GM18499 (cell line): ENCODE measurements at regions not wholly inside any gene's neighbourhood (a gene's known extent, or its start where the extent isn't known, plus 50 kb on each side); places are given as distances from the start of the nearest gene placed in this dataset.
A peak's percentile ranks its signal among the peaks of the same experiment; 100 is the strongest.

ENCODE experiments used
- ATAC-seq: cut with Tn5 transposase; IDR thresholded peaks from one replicate; pipeline ENCODE4 v1.9.1; 2021; ENCODE audit warnings: moderate number of reproducible peaks; ENCODE audit not compliant: insufficient read depth, unreplicated experiment

DNA sequence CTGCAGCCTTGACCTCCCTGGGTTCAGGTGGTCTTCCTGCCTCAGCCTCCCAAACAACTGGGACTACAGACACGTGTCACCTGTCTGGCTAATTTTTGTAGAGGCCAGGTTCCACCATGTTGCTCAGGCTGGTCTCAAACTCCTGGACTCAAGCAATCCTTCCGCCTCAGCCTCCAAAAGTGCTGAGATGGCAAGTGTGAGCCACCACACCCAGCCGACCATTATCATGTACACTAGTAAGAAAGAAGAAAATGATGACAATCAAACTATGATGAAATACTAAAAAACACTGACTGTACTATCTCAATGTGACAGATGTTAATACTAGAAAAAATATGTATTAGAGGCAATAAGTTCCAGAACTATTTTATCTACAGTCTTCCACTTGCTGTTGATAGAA, 420.9 kb downstream of the TRIB2 start:
- ATAC-seq = no peak

DNA sequence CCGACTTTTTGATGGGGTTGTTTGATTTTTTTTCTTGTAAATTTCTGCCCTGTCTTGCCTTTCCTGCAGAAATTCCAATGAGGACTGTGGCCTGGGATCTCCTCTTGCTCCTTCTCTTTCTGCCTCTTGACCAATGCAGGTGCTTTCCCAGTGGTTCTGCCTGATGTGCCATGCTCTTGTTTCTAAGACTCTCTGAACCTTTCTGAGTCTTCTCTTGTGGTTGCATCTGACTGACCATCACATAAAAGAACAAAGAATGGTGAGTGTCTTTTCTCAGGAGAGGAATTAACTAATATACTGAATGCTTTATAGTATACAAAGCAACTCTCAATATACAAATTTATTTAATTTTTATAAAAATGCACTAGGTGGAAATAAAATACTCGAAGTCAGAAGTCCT, 424.6 kb downstream of the TRIB2 start:
- ATAC-seq = no peak

DNA sequence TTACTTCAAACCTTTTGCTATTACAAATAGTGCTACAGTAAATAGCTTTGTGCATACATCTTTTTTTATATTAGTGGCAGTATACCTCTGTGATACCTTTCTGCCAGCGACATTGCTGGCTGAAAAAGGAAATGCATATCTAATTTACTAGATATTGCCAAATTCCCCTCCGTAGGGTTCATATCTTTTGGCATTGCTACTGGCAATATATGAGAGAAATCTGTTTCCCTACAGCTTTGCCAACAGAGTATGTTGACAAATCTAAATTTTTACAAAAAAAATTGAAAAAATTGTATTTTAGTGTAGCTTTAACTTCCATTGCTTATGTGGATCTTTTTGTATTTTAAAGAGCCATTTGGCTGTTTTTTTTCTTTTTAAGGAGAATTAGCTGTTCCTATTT, 426.7 kb downstream of the TRIB2 start:
- no peak for ATAC-seq

DNA sequence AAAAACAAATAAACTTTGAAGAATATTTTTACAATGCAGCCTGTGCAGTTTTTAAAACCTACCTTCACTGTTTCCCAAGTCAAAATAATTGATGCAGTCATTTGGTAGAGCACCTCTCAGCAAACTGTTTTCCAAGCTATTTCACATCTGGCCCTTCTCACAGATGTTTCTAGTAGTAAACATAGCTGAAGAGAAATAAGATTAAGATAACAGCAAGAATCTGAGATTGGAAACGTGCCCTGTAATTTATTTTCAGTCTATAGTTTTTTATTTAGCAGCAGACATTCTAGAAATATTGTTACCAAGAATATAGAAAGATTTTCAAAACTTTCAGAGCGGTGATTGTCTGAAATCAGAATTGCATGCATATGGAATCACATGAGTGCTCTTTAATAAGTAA, 440.2 kb downstream of the TRIB2 start:
- ATAC-seq = no peak

DNA sequence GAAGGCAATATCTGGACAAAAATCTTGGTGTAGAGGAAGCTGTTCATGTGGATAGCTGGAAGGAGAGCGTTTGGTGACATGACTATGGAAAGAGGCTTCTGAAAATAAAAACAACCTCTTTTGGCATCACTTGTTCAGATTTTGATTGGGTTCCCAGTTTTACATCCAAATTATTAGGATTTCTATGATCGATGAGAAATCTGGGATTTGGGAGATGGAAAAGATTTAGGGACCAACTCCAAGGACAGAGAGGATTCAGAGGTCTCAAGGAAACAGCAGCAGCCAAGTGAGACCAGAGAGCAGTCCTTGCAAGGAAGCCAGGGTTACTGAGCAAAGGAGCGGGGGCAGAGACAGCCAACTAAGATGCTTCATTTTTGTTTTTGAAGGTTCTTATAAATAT, 441.7 kb downstream of the TRIB2 start:
- ATAC-seq = no peak

DNA sequence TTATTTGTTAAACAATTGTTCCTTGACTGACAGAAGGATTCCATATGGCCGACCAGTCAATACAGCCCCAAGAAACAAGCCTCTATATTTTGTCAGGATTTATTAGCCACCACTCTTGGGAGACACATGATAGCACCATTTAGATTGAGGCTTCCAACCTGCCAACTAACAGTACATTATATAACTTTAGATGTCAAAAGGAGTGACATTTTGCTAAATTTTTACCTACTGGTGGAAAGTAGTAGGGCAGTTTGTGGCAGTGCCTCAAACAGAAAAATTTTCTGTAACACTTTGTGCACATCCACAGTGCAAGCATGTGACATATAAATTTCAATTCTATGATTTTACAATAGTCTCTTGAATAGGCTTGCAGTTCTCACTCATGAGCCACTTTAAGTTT, 464.0 kb downstream of the TRIB2 start:
- ATAC-seq = no peak

DNA sequence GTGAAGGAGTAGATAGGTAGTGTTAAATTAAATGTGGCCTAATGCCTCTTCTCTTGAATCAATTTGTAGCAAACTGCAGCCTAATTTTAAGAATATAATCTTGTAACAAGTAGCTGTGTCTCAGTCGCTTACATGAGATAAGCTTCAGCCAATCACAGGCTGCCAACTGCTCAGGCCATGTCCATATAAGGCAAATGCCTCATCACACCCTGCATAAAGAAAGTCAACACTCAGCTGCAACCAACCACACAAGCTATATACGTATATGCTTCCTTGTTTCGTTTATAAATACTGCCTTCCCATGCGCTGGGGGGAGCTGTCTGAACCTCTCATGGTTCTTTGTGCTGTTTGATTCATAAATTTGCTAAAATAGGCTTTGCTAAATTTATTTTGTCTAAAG, 476.3 kb downstream of the TRIB2 start:
- no peak for ATAC-seq

DNA sequence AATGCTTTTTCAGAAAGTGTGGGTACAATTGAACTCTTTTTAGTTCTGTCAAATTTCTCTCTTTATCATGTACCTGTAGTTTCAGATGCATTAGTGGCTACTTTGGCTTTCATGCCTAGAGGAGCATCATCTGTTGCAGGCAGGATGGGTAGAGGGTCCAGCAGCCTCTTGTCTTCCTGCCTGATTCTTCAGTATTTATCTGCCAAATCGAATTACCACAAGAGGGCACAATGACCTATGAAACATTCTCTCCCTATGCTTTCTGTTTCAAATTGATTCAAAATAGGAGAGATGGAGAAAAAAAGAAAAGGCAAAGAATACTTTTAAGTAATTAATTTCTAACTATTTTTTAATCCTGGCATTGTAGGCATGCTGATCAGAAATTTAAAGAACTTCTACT, 477.2 kb downstream of the TRIB2 start:
- peak; percentile 64 for ATAC-seq

DNA sequence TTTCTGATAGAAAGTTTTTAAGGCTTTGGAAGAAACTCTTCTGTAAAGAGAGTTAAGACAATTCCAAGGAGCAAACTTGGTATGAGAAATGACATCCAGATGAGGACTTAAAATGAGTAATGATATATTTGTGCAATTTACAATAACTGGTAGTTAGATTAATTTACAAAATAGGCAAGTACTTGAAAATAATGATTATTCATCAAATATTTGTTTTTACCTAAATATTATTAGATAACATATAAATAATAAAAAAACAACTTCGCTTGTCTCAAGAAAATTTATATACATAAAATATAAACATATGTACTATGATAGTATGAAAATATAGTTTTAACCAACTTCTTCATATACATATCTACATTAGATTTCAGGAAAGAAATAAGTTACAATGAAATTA, 478.5 kb downstream of the TRIB2 start:
- ATAC-seq = no peak

DNA sequence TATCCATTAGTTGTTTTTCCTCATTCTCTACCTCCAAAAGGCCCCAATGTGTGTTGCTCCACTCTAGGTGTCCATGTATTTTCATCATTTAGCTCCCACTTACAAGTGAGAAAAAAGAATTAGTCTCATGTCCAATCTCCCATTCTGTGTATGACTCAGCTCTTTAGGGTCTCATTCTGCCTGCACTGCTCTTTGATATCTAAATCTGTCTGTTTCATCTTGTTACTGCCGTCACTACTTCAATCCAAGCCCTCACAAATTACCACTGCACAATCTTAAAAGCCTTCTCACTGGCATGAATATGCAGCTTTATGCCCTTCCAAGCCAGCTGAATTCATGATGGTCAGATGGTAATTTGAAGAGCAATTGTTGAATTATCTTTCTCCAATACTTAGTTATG, 480.5 kb downstream of the TRIB2 start:
- no peak for ATAC-seq

DNA sequence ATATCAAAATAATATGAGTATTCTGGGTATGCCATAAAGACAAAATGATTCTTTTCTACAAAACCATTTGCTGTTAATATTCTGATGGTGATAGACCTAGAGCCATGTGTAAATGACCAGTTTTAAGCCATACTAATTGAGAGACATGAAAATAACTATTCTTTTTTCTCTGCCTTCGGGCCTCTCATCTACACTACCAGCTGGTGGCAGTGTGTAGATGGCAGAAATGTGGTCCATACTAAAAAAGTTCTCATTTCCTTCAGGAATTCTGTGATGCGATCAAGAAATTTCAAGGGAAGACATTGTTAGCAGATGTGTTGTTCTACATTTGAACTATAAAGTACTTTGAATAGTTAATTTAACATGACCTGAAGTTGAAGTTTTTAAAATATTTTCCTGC, 485.2 kb downstream of the TRIB2 start:
- ATAC-seq = no peak

DNA sequence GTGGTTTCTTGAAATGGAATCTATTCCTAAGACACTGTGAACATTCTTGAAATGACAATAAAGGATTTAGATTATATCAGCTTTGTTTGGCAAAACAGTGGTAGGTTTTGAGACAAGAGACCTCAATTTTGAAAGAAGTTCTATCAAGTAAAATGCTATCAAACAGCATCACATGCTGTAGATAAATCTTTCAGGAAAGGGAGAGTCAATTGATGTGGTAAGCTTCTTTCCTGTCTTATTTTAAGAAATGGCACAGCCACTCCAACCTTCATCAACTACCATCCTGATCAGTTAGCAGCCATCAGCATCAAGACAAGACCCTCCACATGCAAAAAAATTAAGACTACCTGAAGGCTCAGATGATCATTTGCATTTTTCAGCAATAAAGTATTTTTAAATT, 495.4 kb downstream of the TRIB2 start:
- no peak for ATAC-seq

DNA sequence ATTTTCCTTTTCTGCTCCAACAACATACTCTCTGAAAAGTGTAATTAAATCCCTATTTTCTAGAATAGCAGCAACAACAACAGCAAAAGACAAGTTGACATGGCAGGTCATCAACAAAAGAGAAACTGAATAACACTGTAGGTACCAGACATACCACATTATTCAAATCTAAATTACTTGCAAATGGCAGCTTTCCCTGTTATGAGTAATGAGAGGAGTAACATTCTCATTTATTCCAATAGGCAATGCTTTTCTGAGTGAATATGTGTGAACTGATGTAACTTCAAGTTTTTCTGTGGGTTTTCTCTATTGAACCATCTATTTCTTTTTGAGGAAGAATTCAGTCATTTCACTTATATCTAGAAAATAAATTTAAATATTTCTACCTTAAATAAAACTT, 501.5 kb downstream of the TRIB2 start:
- ATAC-seq = no peak

DNA sequence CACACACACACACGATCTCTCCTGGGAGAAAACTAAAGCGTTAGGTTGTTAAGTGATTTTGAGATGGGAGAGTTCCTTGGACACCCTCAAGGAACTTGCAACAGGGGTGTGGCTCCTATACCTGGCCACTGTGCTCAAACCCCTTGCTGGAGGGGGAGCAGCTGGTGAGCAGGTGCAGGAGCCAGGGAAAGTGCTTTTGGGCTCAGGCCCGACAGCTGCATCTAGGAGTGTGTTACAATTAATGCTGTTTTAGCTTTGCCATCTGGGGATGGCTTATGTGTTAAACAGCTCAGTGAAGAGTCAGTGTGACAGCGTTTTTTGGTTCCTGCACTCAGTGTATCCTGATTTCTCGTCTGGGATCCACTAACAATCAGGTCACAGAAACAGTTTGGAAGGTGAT, 510.8 kb downstream of the TRIB2 start:
- no peak for ATAC-seq

DNA sequence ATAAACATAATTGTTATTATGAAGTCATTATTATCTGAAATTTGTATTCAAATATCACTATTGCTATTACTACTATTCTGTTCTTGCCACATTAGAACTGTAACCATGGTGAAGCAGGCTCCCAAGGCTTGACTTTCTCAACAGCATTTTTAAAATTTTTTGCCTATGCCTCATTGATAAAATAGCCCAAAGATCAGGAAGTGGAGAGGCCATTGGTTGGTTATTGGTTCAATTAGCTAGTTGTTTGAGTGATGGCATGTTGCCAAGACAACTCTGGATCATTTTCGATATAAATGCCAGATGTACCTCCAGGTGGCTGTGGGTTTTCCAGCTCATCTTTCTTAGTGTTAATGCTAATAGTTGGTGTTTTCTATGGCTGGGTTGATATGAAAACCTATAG, 513.5 kb downstream of the TRIB2 start:
- no peak for ATAC-seq

DNA sequence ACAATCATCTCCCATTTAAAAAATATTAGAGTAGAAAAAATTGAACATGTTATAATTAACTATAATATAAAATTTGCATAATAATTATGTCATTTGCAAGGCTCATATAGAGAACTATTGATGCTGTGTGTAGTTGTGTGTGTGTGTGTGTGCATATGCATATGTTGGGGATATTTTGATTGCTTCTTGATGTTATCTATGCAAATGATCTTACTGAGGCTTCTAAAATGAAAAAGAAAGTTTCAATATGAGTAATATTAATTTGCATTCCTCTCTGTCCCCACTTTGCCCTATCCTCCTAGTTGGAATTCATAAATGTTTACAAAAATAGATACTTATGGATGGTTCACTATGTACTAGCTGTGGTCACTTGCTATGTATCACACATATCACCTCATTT, 523.3 kb downstream of the TRIB2 start:
- ATAC-seq = no peak

DNA sequence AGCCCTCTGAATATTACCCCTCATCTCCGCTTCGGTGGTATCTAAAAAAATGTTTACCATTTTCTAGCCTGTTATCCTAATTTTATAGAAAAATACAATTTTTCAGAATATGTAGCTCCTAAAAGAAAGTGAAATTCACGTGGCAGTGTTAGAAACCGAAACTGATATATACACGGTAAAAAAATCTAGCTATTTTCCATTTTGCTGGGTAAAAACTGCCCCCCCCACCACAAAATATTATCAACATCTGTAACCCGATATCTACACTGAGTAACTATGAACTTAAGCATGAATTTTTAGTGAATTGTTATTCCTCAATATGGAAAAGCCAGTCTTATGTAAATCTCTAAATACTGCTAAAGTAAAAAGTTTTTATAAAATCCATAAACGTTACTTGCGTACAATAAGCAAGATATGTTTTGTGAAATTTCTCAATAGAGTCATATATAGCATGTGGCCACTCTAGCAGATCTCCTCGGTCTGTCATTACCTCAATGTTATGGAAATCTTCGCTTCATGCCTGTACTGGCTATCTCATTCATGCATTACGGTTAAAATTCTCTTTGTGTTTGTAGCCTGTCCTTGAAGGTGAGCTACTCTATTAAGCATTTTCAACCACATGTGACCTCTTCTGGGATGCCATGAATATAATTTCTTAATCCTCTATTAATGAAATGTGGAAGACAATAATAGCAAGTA, 524.2 kb downstream of the TRIB2 start:
- ATAC-seq = no peak

DNA sequence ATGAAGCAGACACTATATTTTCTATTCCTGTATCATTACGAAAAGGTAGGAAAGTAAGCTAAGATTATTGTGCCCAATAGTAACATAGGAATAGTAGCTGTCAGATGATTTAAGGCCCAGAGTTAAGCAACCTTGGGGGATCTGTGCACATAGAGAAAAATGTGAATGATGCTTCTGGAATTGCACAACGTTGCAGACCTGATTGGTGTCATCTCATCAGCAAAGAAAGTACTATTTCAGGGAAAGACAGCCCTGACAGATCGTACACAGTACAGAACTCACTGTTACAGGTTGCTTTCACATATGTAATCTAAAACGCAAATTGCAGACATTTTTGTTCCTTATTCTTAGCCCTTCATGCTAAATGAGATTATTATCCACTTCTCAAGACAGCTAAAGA, 535.9 kb downstream of the TRIB2 start:
- no peak for ATAC-seq

DNA sequence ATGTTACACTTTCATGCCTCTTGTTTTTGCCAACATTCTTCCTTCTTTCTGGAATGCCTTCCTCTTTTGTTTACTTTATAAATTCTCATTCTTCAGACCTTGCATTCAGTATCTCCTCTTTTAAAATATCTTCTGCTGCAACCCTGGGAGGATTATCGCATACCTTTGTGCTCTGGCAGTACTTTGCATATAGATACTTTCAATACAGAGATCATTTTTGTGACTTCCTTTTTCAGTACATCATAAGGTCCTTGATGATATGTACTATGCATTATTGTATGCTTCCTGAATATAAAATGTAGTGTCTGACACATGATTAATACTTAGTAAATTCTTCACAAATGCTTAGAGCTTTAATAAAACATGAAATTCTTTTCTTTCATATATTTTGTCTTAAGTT, 538.7 kb downstream of the TRIB2 start:
- no peak for ATAC-seq

DNA sequence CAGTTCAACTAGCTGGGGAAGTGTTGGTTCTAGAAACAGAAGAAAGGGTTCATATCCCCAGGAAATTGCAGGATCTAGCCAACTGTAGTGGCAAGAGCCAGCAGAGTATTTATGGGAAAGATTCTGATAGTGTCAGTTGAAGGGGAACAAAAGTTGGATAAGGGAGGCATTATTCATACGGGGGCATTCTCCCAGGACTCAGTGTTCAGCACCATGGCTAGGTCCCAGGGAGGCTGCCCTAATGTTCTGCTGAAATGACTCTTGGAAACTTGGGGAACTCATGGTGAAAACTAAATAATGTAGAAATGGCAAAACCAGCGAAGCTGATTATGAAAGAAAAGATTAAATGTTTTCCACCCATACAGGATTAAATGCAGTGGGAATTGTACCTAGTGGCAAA, 543.7 kb downstream of the TRIB2 start:
- no peak for ATAC-seq

DNA sequence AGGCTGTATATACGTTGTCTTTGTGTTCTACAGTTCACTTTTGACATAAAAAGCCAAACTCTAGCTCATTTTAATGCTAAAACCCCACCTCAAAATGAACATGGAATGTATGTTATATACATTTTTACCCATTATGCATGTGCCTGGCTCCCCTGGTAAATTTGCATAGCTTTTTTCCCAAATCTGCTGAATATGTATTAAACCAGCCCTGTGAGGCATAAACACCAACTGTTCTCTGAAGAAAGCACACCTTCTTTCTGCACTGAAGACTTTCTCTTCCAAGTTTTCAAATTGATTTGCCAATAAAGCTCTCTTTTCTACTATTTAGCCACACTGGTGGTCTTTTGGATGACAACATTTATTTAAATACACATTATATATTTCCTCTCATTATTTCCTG, 549.4 kb downstream of the TRIB2 start:
- ATAC-seq = no peak

DNA sequence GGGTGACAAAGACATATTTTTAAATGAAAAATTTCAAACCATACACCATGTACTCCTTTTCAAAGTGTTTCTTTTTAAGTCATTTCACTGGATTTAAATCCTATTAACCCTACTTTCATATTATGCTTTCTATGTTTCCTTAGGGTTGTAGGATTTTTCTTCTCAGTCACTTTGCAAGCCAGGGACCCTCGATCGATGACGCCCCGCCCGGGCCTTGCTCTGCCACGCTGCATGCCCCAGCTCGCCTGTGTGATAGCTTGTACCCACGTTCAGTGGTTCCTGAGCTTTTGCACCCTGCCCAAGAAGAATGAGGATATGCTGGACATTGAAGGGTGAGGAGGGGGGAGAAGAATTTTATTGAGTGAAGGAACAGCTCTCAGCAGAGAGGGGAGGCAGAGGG, 568.0 kb downstream of the TRIB2 start:
- no peak for ATAC-seq

DNA sequence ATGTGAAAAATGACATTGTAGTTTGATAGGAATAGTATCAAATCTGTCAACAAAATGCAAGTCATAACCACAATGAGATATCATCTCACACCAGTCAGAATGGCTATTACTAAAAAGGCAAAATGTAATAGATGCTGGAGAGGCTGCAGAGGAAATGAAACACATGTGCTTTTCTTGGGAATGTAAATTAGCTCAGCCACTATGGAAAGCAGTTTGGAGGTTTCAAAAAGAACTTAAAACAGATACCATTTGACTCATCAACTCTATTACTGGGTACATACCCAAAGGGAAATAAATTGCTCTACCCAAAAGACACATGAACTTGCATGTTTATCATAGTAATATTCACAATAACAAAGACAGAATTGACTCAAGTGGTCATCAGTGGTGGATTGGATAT, 572.6 kb downstream of the TRIB2 start:
- no peak for ATAC-seq
